ENCODE measurements at regions not wholly inside any gene's neighbourhood (a gene's known extent, or its start where the extent isn't known, plus 50 kb on each side); places are given as distances from the start of the nearest gene placed in this dataset.

GRCh38 chr7:41193738-41194282 is 509.1 kb downstream of the INHBA start:
- no peak for DNase-seq (ENCODE audit: extremely low spot score)
- CTCF ChIA-PET: interaction anchor here (1.4 to 1.5 kb wide), 2 partner anchors 46 to 191 kb away, joined by 3 to 4 read pairs; no protein-coding TSS in a partner anchor
- POLR2A ChIA-PET: no interaction called here
- no peak for TF ChIP-seq CTCF (IDR thresholded peaks at IDR 0.05; ENCODE audit: control extremely low read depth, extremely low read depth, low read depth, missing control alignments)

GRCh38 chr7:41190581-41190980 is 512.3 kb downstream of the INHBA start:
- POLR2A ChIA-PET: no interaction called here
- CTCF ChIA-PET: interaction anchor here (0.6 kb wide), 1 partner anchor 22 kb away, joined by 3 read pairs; no protein-coding TSS in a partner anchor
- TF ChIP-seq CTCF (IDR thresholded peaks at IDR 0.05; ENCODE audit: control extremely low read depth, extremely low read depth, low read depth, missing control alignments): no peak
- no peak for DNase-seq (ENCODE audit: extremely low spot score)

GRCh38 chr7:41189866-41190265 is 513.0 kb downstream of the INHBA start:
- CTCF ChIA-PET: no interaction called here
- POLR2A ChIA-PET: no interaction called here
- DNase-seq (ENCODE audit: extremely low spot score): no peak
- TF ChIP-seq CTCF (IDR thresholded peaks at IDR 0.05; ENCODE audit: control extremely low read depth, extremely low read depth, low read depth, missing control alignments): no peak

GRCh38 chr7:41188163-41189130 is 514.4 kb downstream of the INHBA start:
- CTCF ChIA-PET: interaction anchor here (1.5 kb wide), 1 partner anchor 13 kb away, joined by 4 read pairs; no protein-coding TSS in a partner anchor
- DNase-seq (ENCODE audit: extremely low spot score): no peak
- POLR2A ChIA-PET: no interaction called here
- TF ChIP-seq CTCF (IDR thresholded peaks at IDR 0.05; ENCODE audit: control extremely low read depth, extremely low read depth, low read depth, missing control alignments): no peak

GRCh38 chr7:41187322-41187721 is 515.6 kb downstream of the INHBA start:
- DNase-seq (ENCODE audit: extremely low spot score): no peak
- CTCF ChIA-PET: interaction anchor here (1.5 kb wide), 1 partner anchor 14 kb away, joined by 4 read pairs; no protein-coding TSS in a partner anchor
- no peak for TF ChIP-seq CTCF (IDR thresholded peaks at IDR 0.05; ENCODE audit: control extremely low read depth, extremely low read depth, low read depth, missing control alignments)
- POLR2A ChIA-PET: no interaction called here

GRCh38 chr7:41185851-41186250 is 517.0 kb downstream of the INHBA start:
- ChIA-PET CTCF (interaction anchor here (1.8 kb wide), 1 partner anchor 11 kb away, joined by 3 read pairs; no protein-coding TSS in a partner anchor), POLR2A (no interaction called here)
- DNase-seq (ENCODE audit: extremely low spot score): no peak
- no peak for TF ChIP-seq CTCF (IDR thresholded peaks at IDR 0.05; ENCODE audit: control extremely low read depth, extremely low read depth, low read depth, missing control alignments)

Measured in GM10248 (cell line).